IMR-90 (cell line): ENCODE measurements at regions not wholly inside any gene's neighbourhood (a gene's known extent, or its start where the extent isn't known, plus 50 kb on each side); places are given as distances from the start of the nearest gene placed in this dataset.

Experiments used
- ATAC-seq: fragments of 200-7000 bp; cut with Tn5 transposase; 2 replicates; pipeline ENCODE4 v1.9.1; 2020; ENCODE audit warnings: low read depth, mild to moderate bottlenecking, moderate library complexity
- BruUV-seq: library from RNA; stranded (reverse); fragments of 400-500 nt; replicated peaks from 2 replicates; lab custom pipeline; 2021; lab: Mats Ljungman, UMichigan
- CTCF ChIA-PET: fragments of 300-600 bp; formaldehyde crosslinking; extraction: SDS; loops from one replicate; lab custom pipeline; 2021; ENCODE audit warnings: antibody characterized with exemption; lab: Yijun Ruan, JAX
- POLR2A ChIA-PET: fragments of 300-600 bp; sonication (Branson Sonifier 250); formaldehyde crosslinking; loops from one replicate; lab custom pipeline; 2022; ENCODE audit warnings: antibody characterized with exemption; ENCODE audit not compliant: unreplicated experiment; lab: Charles Lee
- DNase-seq: peaks from one replicate; pipeline ENCODE4 v3.0.0; 2013
- H2AFZ ChIP-seq: replicated peaks from 2 replicates; pipeline ENCODE3; 2013; ENCODE audit warnings: low read length, mild to moderate bottlenecking; ENCODE audit not compliant: poor library complexity
- H2AK5ac ChIP-seq: 2 replicates; pipeline ENCODE4 v1.6.1; 2013; ENCODE audit warnings: low read depth, low read length, inconsistent platforms
- H2AK9ac ChIP-seq: replicated peaks from 2 replicates; pipeline ENCODE3; 2013; ENCODE audit warnings: mild to moderate bottlenecking, low read depth, low read length, moderate library complexity; ENCODE audit not compliant: poor library complexity
- H2BK120ac ChIP-seq: 2 replicates; pipeline ENCODE4 v1.6.1; 2013; ENCODE audit warnings: low read depth, low read length, inconsistent platforms
- H2BK15ac ChIP-seq: 3 replicates; pipeline ENCODE4 v1.6.1; 2013; ENCODE audit warnings: low read depth, low read length, inconsistent platforms
- H2BK20ac ChIP-seq: 2 replicates; pipeline ENCODE4 v1.6.1; 2013; ENCODE audit warnings: low read depth, mild to moderate bottlenecking, inconsistent platforms, low read length, moderate library complexity
- H2BK5ac ChIP-seq: 2 replicates; pipeline ENCODE4 v1.6.1; 2013; ENCODE audit warnings: mild to moderate bottlenecking, low read depth, low read length, inconsistent platforms; ENCODE audit not compliant: poor library complexity, severe bottlenecking
- H3K14ac ChIP-seq: replicated peaks from 2 replicates; pipeline ENCODE4 v1.6.1; 2013; ENCODE audit warnings: low read depth, low read length, inconsistent platforms
- H3K18ac ChIP-seq: 2 replicates; pipeline ENCODE4 v1.6.1; 2013; ENCODE audit warnings: low read depth, low read length, control low read depth
- H3K23ac ChIP-seq: 2 replicates; pipeline ENCODE4 v1.6.1; 2013; ENCODE audit warnings: low read depth, low read length, inconsistent platforms
- H3K27ac ChIP-seq: 2 replicates; pipeline ENCODE4 v1.5.1; 2013; ENCODE audit warnings: mild to moderate bottlenecking, control low read depth, low read length; ENCODE audit not compliant: insufficient read depth
- H3K27me3 ChIP-seq: 2 replicates; pipeline ENCODE4 v1.6.1; 2013; ENCODE audit warnings: low read length; ENCODE audit not compliant: control insufficient read depth, insufficient read depth
- H3K36me3 ChIP-seq: 2 replicates; pipeline ENCODE4 v1.6.1; 2013; ENCODE audit warnings: low read length, mixed read lengths; ENCODE audit not compliant: control insufficient read depth, insufficient read depth
- H3K4ac ChIP-seq: 2 replicates; pipeline ENCODE4 v1.6.1; 2013; ENCODE audit warnings: low read depth, low read length, inconsistent platforms
- H3K4me1 ChIP-seq: 2 replicates; pipeline ENCODE4 v1.6.1; 2013; ENCODE audit warnings: low read length, mixed read lengths; ENCODE audit not compliant: control insufficient read depth, insufficient read depth
- H3K4me2 ChIP-seq: 2 replicates; pipeline ENCODE4 v1.6.1; 2013; ENCODE audit warnings: low read depth, mild to moderate bottlenecking, control low read depth, low read length, moderate library complexity
- H3K4me3 ChIP-seq: 2 replicates; pipeline ENCODE4 v1.5.1; 2013; ENCODE audit warnings: low read depth, mild to moderate bottlenecking, control low read depth, low read length, moderate library complexity; ENCODE audit not compliant: insufficient read depth
- H3K56ac ChIP-seq: 2 replicates; pipeline ENCODE4 v1.6.1; 2013; ENCODE audit warnings: low read length, inconsistent platforms; ENCODE audit not compliant: insufficient read depth; ENCODE audit errors: extremely low read depth
- H3K79me1 ChIP-seq, 2 experiments: 2 replicates each; pipeline ENCODE4 v1.6.1; 2013; ENCODE audit warnings: low read length in 2 of 2, inconsistent platforms in 1 of 2, low read depth in 1 of 2
- H3K9ac ChIP-seq: 2 replicates; pipeline ENCODE4 v1.6.1; 2013; ENCODE audit warnings: low read depth, low read length, control low read depth
- H3K9me1 ChIP-seq: 2 replicates; pipeline ENCODE4 v1.6.1; 2013; ENCODE audit warnings: low read length, inconsistent platforms; ENCODE audit not compliant: insufficient read depth
- H3K9me3 ChIP-seq: 2 replicates; pipeline ENCODE4 v1.6.1; 2013; ENCODE audit warnings: low read length; ENCODE audit not compliant: control insufficient read depth, insufficient read depth
- H4K20me1 ChIP-seq: 2 replicates; pipeline ENCODE4 v1.6.1; 2013; ENCODE audit warnings: low read length, inconsistent platforms; ENCODE audit not compliant: insufficient read depth
- H4K5ac ChIP-seq: 2 replicates; pipeline ENCODE4 v1.6.1; 2013; ENCODE audit warnings: mild to moderate bottlenecking, low read depth, low read length, control low read depth
- H4K8ac ChIP-seq, 2 experiments: 2 replicates each; pipeline ENCODE4 v1.6.1; 2013; ENCODE audit warnings: low read depth in 2 of 2, low read length in 2 of 2, control low read depth in 1 of 2, inconsistent platforms in 1 of 2
- H4K91ac ChIP-seq: 2 replicates; pipeline ENCODE4 v1.6.1; 2013; ENCODE audit warnings: low read depth, low read length, inconsistent platforms; ENCODE audit not compliant: insufficient read depth
- FOS ChIP-seq: fragments of 150-350 bp; IDR thresholded peaks from 2 replicates; pipeline ENCODE4 v1.6.1; 2016; ENCODE audit warnings: low read depth, low read length
- NFE2L2 ChIP-seq: fragments of 150-350 bp; IDR thresholded peaks from 2 replicates; pipeline ENCODE4 v1.6.1; 2016; ENCODE audit warnings: low read depth, mild to moderate bottlenecking, low read length
- SMC3 ChIP-seq: fragments of 150-350 bp; IDR thresholded peaks from 2 replicates; pipeline ENCODE4 v1.6.1; 2016; ENCODE audit warnings: low read depth, mild to moderate bottlenecking, antibody characterized with exemption, low read length, moderate library complexity
- WGBS, 2 experiments: methylation state at CpG; one replicate each; pipeline versions ENCODE4 v1.1.5 to v1.1.7; 2013; ENCODE audit warnings: missing lambda C conversion rate in 2 of 2; ENCODE audit not compliant: insufficient read length in 1 of 2; ENCODE audit errors: extremely low coverage in 2 of 2; 5-methylcytosine and 5-hydroxymethylcytosine counted together
- dilution Hi-C: fragments of 300-500 bp; cut with HindIII; formaldehyde crosslinking; loops from one replicate; pipeline ENCODE4 v1.14.3; 2018; ENCODE audit warnings: low sequenced_read_pairs; ENCODE audit not compliant: unreplicated experiment
- in situ Hi-C: fragments of 300-500 bp; cut with MboI; formaldehyde crosslinking; loops from 3 replicates; pipeline ENCODE4 v1.14.3; 2019; ENCODE audit warnings: low sequenced_read_pairs, inconsistent platforms, mixed read lengths
- intact Hi-C: fragments of 100-400 bp; cut with micrococcal nuclease; formaldehyde crosslinking; loops from 2 replicates; pipeline ENCODE4 v1.10.0; 2022

GRCh38 chr4:8690216-8691150 is 97.9 kb downstream of the CPZ start:
- in situ Hi-C loops, result no loop called here
- DNase-seq (no peak), ATAC-seq (no peak)
- H3K4me2 ChIP-seq, result no peak overlapping the region
- H3K23ac ChIP-seq, result no peak overlapping the region
- dilution Hi-C loops, result no loop called here
- H4K91ac ChIP-seq, result no peak overlapping the region
- H3K4me3 ChIP-seq, result no peak overlapping the region
- no peaks in the 10 kb centered on the region for H4K20me1 ChIP-seq
- H3K56ac ChIP-seq, result no peak overlapping the region
- no TSS peak for BruUV-seq
- no peak overlapping the region for H2BK5ac ChIP-seq
- no peaks in the 10 kb centered on the region for H3K36me3 ChIP-seq
- no peaks in the 10 kb centered on the region for H3K9me3 ChIP-seq
- H3K18ac ChIP-seq, result no peak overlapping the region
- CTCF ChIA-PET, result no interaction called here
- WGBS, 2 experiments, result 33% methylated on average over 16 of the region's 23 CpGs; no CpG with 5 or more reads in 1 of the 2 experiments
- no peak overlapping the region for H2AFZ ChIP-seq
- H4K8ac ChIP-seq, result no peak overlapping the region
- no peak for TF ChIP-seq NFE2L2
- TF ChIP-seq FOS, result no peak
- TF ChIP-seq SMC3, result no peak
- no peak overlapping the region for H3K27ac ChIP-seq
- H2AK5ac ChIP-seq, result no peak overlapping the region
- H3K9me1 ChIP-seq, result no peaks in the 10 kb centered on the region
- intact Hi-C loops, result loop anchor here (10.0 kb wide), 1 partner anchor 194 kb away; no protein-coding TSS in a partner anchor
- no peak overlapping the region for H2BK15ac ChIP-seq
- no peak overlapping the region for H2BK120ac ChIP-seq
- no peak overlapping the region for H2BK20ac ChIP-seq
- POLR2A ChIA-PET, result no interaction called here
- no peak overlapping the region for H3K4ac ChIP-seq
- no peak overlapping the region for H3K9ac ChIP-seq
- no peak overlapping the region for H4K5ac ChIP-seq
- no peak overlapping the region for H2AK9ac ChIP-seq
- H3K27me3 ChIP-seq, result peaks cover 3% of the 10 kb centered on the region; the same call in 1 of the 2 replicates
- no peaks in the 10 kb centered on the region for H3K79me1 ChIP-seq
- H3K14ac ChIP-seq, result no peak overlapping the region
- no peaks in the 10 kb centered on the region for H3K4me1 ChIP-seq
